GM23338 (cell line): ENCODE measurements at regions not wholly inside any gene's neighbourhood (a gene's known extent, or its start where the extent isn't known, plus 50 kb on each side); places are given as distances from the start of the nearest gene placed in this dataset.

ENCODE experiments used
- ATAC-seq: fragments of 200-7000 bp; cut with Tn5 transposase; 3 replicates; pipeline ENCODE4 v1.9.1; 2020
- DNase-seq: peaks from one replicate; pipeline ENCODE4 v3.0.0-alpha.2; 2015; ENCODE audit warnings: low spot score
- H2AFZ ChIP-seq: fragments of 200-600 bp; sonication (generic); 2 replicates; pipeline ENCODE4 v1.8.0; 2016; ENCODE audit warnings: antibody characterized with exemption, mild to moderate bottlenecking, moderate library complexity
- H3F3A ChIP-seq: fragments of 200-600 bp; sonication (generic); replicated peaks from 2 replicates; pipeline ENCODE4 v1.8.0; 2017; ENCODE audit warnings: antibody characterized with exemption, mixed run types, low read depth
- H3K27ac ChIP-seq: fragments of 200-600 bp; sonication (generic); 2 replicates; pipeline ENCODE4 v1.6.1; 2016; ENCODE audit warnings: low read depth
- H3K27me3 ChIP-seq: fragments of 200-600 bp; sonication (generic); 2 replicates; pipeline ENCODE4 v1.8.0; 2016; ENCODE audit warnings: mild to moderate bottlenecking, mixed run types, moderate library complexity; ENCODE audit not compliant: insufficient read depth
- H3K36me3 ChIP-seq: fragments of 200-600 bp; sonication (generic); 2 replicates; pipeline ENCODE4 v1.8.0; 2016; ENCODE audit warnings: mild to moderate bottlenecking; ENCODE audit not compliant: insufficient read depth
- H3K4me1 ChIP-seq: fragments of 200-600 bp; sonication (generic); 2 replicates; pipeline ENCODE4 v1.8.0; 2016; ENCODE audit warnings: mild to moderate bottlenecking, moderate library complexity; ENCODE audit not compliant: insufficient read depth
- H3K4me2 ChIP-seq: fragments of 200-600 bp; sonication (generic); 2 replicates; pipeline ENCODE4 v1.7.1; 2017; ENCODE audit warnings: mixed run types
- H3K4me3 ChIP-seq: fragments of 200-600 bp; sonication (generic); 2 replicates; pipeline ENCODE4 v1.6.1; 2016; ENCODE audit warnings: mixed run types
- H3K79me2 ChIP-seq: fragments of 200-600 bp; sonication (generic); replicated peaks from 2 replicates; pipeline ENCODE4 v1.8.0; 2017; ENCODE audit warnings: mild to moderate bottlenecking; ENCODE audit not compliant: insufficient read depth
- H3K9me2 ChIP-seq: fragments of 200-600 bp; sonication (generic); 2 replicates; pipeline ENCODE4 v1.8.0; 2017; ENCODE audit not compliant: insufficient read depth
- H4K20me1 ChIP-seq: fragments of 200-600 bp; sonication (generic); replicated peaks from 2 replicates; pipeline ENCODE4 v1.8.0; 2017; ENCODE audit warnings: mild to moderate bottlenecking; ENCODE audit not compliant: insufficient read depth
- H3K27ac Mint-ChIP-seq: 2 replicates; pipeline ENCODE4 v1.8.0; 2020; ENCODE audit warnings: inconsistent platforms, mild to moderate bottlenecking, moderate library complexity, mixed read lengths
- H3K27me3 Mint-ChIP-seq: 3 replicates; pipeline ENCODE4 v1.8.0; 2022; ENCODE audit warnings: low read depth, mild to moderate bottlenecking, moderate library complexity, mixed read lengths, inconsistent platforms; ENCODE audit not compliant: insufficient read depth, poor library complexity
- H3K36me3 Mint-ChIP-seq: 3 replicates; pipeline ENCODE4 v1.8.0; 2021; ENCODE audit warnings: low read depth, mild to moderate bottlenecking, inconsistent platforms, moderate library complexity, mixed read lengths
- H3K4me1 Mint-ChIP-seq: 3 replicates; pipeline ENCODE4 v1.8.0; 2020; ENCODE audit warnings: mild to moderate bottlenecking, inconsistent platforms, mixed read lengths
- H3K4me3 Mint-ChIP-seq: 3 replicates; pipeline ENCODE4 v1.8.0; 2021; ENCODE audit warnings: moderate library complexity, mild to moderate bottlenecking, inconsistent platforms, mixed read lengths
- H3K9me3 Mint-ChIP-seq: 3 replicates; pipeline ENCODE4 v1.8.0; 2020; ENCODE audit warnings: moderate library complexity, mild to moderate bottlenecking, inconsistent platforms, mixed read lengths
- EZH2phosphoT487 ChIP-seq: fragments of 200-600 bp; sonication (generic); IDR thresholded peaks from one replicate; pipeline ENCODE4 v1.8.1; 2018; ENCODE audit warnings: antibody characterized with exemption; ENCODE audit not compliant: unreplicated experiment
- ZNF331 ChIP-seq: fragments of 250-450 bp; sonication (Bioruptor Pico); IDR thresholded peaks from 2 replicates; pipeline ENCODE4 v1.5.0; 2020; ENCODE audit warnings: low read depth, mild to moderate bottlenecking, moderate library complexity
- TF ChIP-seq, protein P1 (sequence below): fragments of 250-450 bp; sonication (Bioruptor Pico); IDR thresholded peaks from 2 replicates; pipeline ENCODE4 v1.5.0; 2020; ENCODE audit warnings: mild to moderate bottlenecking, moderate library complexity
- TF ChIP-seq, protein P2 (sequence below): IDR thresholded peaks from one replicate; pipeline ENCODE4 v1.6.1; 2018; ENCODE audit warnings: antibody characterized with exemption; ENCODE audit not compliant: unreplicated experiment
- TF ChIP-seq, protein P3 (sequence below), 2 experiments: fragments of 200-600 bp in 1 of 2; sonication (generic) in 1 of 2; conservative IDR thresholded peaks; 2 replicates each; pipeline versions ENCODE4 v1.5.1 to v1.6.1; 2016 to 2017; ENCODE audit warnings: antibody characterized with exemption in 2 of 2, low read depth in 2 of 2, mild to moderate bottlenecking in 2 of 2, moderate library complexity in 1 of 2

DNA sequence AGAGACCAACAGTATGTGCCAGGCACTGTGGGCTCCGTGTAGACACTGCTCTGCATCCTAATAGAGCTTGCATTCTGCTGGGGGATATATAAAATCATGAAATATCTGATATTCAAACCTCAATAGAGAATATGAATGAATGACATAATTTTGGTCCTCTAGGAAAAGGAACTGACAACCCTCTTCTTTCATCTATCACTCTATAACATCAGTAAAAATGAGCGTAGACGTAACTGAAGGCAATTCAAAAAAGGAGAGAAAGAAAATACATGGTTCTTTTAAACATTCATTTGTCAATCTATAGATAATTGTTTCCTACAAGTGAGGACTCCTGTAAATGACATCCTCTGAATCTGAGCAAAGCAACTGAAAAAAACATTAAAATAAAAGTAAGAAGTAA, 607.4 kb upstream of the LRRN3 start:
- H3K4me1 Mint-ChIP-seq = no peaks in the 10 kb centered on the region
- H3K4me3 ChIP-seq = no peak overlapping the region
- no peak overlapping the region for H3K27ac Mint-ChIP-seq

More for the DNA sequence above, 607.4 kb upstream of the LRRN3 start:
- Mint-ChIP-seq H3K9me3 (peaks cover 39% of the 10 kb centered on the region), H3K27me3 (no peaks in the 10 kb centered on the region), H3K4me3 (no peak overlapping the region), H3K36me3 (peaks cover 26% of the 10 kb centered on the region; the same call in 2 of the 3 replicates)
- Histone ChIP-seq H3F3A (no peaks in the 10 kb centered on the region), H3K4me2 (no peak overlapping the region), H3K9me2 (no peaks in the 10 kb centered on the region), H3K79me2 (no peaks in the 10 kb centered on the region), H3K4me1 (no peaks in the 10 kb centered on the region), H4K20me1 (no peaks in the 10 kb centered on the region), H3K27ac (no peak overlapping the region), H3K27me3 (no peaks in the 10 kb centered on the region), H2AFZ (no peak overlapping the region), H3K36me3 (no peaks in the 10 kb centered on the region; the same call in 1 of the 2 replicates)
- no peak for ATAC-seq
- TF ChIP-seq, protein P1, sequence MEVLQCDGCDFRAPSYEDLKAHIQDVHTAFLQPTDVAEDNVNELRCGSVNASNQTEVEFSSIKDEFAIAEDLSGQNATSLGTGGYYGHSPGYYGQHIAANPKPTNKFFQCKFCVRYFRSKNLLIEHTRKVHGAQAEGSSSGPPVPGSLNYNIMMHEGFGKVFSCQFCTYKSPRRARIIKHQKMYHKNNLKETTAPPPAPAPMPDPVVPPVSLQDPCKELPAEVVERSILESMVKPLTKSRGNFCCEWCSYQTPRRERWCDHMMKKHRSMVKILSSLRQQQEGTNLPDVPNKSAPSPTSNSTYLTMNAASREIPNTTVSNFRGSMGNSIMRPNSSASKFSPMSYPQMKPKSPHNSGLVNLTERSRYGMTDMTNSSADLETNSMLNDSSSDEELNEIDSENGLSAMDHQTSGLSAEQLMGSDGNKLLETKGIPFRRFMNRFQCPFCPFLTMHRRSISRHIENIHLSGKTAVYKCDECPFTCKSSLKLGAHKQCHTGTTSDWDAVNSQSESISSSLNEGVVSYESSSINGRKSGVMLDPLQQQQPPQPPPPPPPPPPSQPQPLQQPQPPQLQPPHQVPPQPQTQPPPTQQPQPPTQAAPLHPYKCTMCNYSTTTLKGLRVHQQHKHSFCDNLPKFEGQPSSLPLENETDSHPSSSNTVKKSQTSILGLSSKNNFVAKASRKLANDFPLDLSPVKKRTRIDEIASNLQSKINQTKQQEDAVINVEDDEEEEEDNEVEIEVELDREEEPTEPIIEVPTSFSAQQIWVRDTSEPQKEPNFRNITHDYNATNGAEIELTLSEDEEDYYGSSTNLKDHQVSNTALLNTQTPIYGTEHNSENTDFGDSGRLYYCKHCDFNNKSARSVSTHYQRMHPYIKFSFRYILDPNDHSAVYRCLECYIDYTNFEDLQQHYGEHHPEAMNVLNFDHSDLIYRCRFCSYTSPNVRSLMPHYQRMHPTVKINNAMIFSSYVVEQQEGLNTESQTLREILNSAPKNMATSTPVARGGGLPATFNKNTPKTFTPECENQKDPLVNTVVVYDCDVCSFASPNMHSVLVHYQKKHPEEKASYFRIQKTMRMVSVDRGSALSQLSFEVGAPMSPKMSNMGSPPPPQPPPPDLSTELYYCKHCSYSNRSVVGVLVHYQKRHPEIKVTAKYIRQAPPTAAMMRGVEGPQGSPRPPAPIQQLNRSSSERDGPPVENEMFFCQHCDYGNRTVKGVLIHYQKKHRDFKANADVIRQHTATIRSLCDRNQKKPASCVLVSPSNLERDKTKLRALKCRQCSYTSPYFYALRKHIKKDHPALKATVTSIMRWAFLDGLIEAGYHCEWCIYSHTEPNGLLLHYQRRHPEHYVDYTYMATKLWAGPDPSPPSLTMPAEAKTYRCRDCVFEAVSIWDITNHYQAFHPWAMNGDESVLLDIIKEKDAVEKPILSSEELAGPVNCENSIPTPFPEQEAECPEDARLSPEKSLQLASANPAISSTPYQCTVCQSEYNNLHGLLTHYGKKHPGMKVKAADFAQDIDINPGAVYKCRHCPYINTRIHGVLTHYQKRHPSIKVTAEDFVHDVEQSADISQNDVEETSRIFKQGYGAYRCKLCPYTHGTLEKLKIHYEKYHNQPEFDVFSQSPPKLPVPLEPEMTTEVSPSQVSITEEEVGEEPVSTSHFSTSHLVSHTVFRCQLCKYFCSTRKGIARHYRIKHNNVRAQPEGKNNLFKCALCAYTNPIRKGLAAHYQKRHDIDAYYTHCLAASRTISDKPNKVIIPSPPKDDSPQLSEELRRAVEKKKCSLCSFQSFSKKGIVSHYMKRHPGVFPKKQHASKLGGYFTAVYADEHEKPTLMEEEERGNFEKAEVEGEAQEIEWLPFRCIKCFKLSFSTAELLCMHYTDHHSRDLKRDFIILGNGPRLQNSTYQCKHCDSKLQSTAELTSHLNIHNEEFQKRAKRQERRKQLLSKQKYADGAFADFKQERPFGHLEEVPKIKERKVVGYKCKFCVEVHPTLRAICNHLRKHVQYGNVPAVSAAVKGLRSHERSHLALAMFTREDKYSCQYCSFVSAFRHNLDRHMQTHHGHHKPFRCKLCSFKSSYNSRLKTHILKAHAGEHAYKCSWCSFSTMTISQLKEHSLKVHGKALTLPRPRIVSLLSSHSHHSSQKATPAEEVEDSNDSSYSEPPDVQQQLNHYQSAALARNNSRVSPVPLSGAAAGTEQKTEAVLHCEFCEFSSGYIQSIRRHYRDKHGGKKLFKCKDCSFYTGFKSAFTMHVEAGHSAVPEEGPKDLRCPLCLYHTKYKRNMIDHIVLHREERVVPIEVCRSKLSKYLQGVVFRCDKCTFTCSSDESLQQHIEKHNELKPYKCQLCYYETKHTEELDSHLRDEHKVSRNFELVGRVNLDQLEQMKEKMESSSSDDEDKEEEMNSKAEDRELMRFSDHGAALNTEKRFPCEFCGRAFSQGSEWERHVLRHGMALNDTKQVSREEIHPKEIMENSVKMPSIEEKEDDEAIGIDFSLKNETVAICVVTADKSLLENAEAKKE (CRISPR knock-in tag) = no peak
- TF ChIP-seq, protein P2, sequence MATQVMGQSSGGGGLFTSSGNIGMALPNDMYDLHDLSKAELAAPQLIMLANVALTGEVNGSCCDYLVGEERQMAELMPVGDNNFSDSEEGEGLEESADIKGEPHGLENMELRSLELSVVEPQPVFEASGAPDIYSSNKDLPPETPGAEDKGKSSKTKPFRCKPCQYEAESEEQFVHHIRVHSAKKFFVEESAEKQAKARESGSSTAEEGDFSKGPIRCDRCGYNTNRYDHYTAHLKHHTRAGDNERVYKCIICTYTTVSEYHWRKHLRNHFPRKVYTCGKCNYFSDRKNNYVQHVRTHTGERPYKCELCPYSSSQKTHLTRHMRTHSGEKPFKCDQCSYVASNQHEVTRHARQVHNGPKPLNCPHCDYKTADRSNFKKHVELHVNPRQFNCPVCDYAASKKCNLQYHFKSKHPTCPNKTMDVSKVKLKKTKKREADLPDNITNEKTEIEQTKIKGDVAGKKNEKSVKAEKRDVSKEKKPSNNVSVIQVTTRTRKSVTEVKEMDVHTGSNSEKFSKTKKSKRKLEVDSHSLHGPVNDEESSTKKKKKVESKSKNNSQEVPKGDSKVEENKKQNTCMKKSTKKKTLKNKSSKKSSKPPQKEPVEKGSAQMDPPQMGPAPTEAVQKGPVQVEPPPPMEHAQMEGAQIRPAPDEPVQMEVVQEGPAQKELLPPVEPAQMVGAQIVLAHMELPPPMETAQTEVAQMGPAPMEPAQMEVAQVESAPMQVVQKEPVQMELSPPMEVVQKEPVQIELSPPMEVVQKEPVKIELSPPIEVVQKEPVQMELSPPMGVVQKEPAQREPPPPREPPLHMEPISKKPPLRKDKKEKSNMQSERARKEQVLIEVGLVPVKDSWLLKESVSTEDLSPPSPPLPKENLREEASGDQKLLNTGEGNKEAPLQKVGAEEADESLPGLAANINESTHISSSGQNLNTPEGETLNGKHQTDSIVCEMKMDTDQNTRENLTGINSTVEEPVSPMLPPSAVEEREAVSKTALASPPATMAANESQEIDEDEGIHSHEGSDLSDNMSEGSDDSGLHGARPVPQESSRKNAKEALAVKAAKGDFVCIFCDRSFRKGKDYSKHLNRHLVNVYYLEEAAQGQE = no peak
- TF ChIP-seq EZH2phosphoT487 (no peak), ZNF331 (CRISPR knock-in tag) (no peak)
- TF ChIP-seq, protein P3, sequence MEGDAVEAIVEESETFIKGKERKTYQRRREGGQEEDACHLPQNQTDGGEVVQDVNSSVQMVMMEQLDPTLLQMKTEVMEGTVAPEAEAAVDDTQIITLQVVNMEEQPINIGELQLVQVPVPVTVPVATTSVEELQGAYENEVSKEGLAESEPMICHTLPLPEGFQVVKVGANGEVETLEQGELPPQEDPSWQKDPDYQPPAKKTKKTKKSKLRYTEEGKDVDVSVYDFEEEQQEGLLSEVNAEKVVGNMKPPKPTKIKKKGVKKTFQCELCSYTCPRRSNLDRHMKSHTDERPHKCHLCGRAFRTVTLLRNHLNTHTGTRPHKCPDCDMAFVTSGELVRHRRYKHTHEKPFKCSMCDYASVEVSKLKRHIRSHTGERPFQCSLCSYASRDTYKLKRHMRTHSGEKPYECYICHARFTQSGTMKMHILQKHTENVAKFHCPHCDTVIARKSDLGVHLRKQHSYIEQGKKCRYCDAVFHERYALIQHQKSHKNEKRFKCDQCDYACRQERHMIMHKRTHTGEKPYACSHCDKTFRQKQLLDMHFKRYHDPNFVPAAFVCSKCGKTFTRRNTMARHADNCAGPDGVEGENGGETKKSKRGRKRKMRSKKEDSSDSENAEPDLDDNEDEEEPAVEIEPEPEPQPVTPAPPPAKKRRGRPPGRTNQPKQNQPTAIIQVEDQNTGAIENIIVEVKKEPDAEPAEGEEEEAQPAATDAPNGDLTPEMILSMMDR (conservative IDR thresholded peaks at IDR 0.05; ENCODE audit: low read depth in 2 of 2) = no peak
- DNase-seq = no peak
